Peyer's patch (tissue), 4 donors: ENCODE measurements at regions not wholly inside any gene's neighbourhood (a gene's known extent, or its start where the extent isn't known, plus 50 kb on each side); places are given as distances from the start of the nearest gene placed in this dataset.

Experiments used
- CTCF ChIP-seq, 6 experiments: fragments of 450-650 bp in 4 of 6; fragments of 200-600 bp in 2 of 6; sonication (generic) in 1 of 6; IDR thresholded peaks; one replicate each; pipeline ENCODE4 v1.5.1; 2017 to 2019; ENCODE audit warnings: antibody characterized with exemption in 6 of 6, mild to moderate bottlenecking in 3 of 6, moderate library complexity in 1 of 6
- POLR2A ChIP-seq, 2 donors: fragments of 450-650 bp; IDR thresholded peaks; one replicate each; pipeline ENCODE4 v1.5.1; 2017; ENCODE audit warnings: antibody characterized with exemption in 2 of 2, mild to moderate bottlenecking in 2 of 2, moderate library complexity in 2 of 2

DNA sequence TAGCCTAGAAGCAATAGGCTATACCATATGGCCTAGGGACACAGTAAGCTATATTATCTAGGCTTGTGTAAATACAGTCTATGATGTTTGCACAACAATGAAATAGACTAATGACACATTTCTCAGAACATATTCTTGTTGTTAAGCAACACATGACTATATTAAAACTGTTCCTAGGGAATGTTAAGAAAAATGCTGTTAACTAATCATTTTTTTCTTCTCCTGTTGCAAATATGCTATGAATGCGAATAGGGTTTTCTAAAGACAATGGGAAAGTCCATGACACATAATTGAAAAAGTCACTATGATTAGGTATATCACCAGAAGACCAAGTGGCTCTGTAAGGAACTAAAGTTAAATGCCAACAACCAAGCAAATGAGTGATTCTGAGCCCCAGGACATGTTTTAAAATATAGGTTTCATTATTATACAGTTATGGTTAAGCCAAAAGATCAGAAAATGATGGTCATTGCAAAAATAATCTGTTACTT is 454.0 kb upstream of the SORCS1 start:
- no peak for TF ChIP-seq CTCF (IDR thresholded peaks at IDR 0.05)
- TF ChIP-seq POLR2A (IDR thresholded peaks at IDR 0.05): no peak
